Gastroesophageal sphincter (tissue), 4 donors: ENCODE measurements at regions not wholly inside any gene's neighbourhood (a gene's known extent, or its start where the extent isn't known, plus 50 kb on each side); places are given as distances from the start of the nearest gene placed in this dataset.

Source experiments
- ATAC-seq: fragments of 150-250 bp; one replicate; pipeline ENCODE4 v1.9.1; 2016; ENCODE audit warnings: mild to moderate bottlenecking, moderate library complexity
- H3K27ac ChIP-seq, 4 donors: fragments of 200-600 bp; sonication (generic) in 3 of 4; 1 replicate in 3 of 4; 2 replicates in 1 of 4; pipeline ENCODE4 v1.5.1; 2016 to 2019
- H3K27me3 ChIP-seq: fragments of 200-600 bp; sonication (generic); one replicate; pipeline ENCODE4 v1.5.1; 2019
- H3K36me3 ChIP-seq, 2 donors: fragments of 200-600 bp; sonication (generic); one replicate each; pipeline ENCODE4 v1.5.1; 2019; ENCODE audit warnings: control low read depth in 1 of 2
- H3K4me1 ChIP-seq, 3 donors: fragments of 200-600 bp; sonication (generic); 1 replicate in 2 of 3; 2 replicates in 1 of 3; pipeline ENCODE4 v1.5.1; 2016 to 2019; ENCODE audit warnings: control low read depth in 2 of 3
- H3K4me3 ChIP-seq, 2 donors: fragments of 200-600 bp; sonication (generic); one replicate each; pipeline ENCODE4 v1.5.1; 2019; ENCODE audit warnings: mild to moderate bottlenecking in 1 of 2, moderate library complexity in 1 of 2
- H3K9me3 ChIP-seq, 3 donors: fragments of 200-600 bp; sonication (generic); one replicate each; pipeline ENCODE4 v1.5.1; 2017 to 2019; ENCODE audit warnings: control low read depth in 2 of 3
- CTCF ChIP-seq, 4 experiments: fragments of 200-600 bp in 2 of 4; fragments of 450-650 bp in 2 of 4; sonication (generic) in 1 of 4; IDR thresholded peaks; one replicate each; pipeline ENCODE4 v1.5.1; 2017 to 2019; ENCODE audit warnings: antibody characterized with exemption in 4 of 4, mild to moderate bottlenecking in 2 of 4, moderate library complexity in 2 of 4
- EP300 ChIP-seq: sonication (generic); formaldehyde crosslinking; IDR thresholded peaks from one replicate; pipeline ENCODE4 v1.6.1; 2017; ENCODE audit warnings: antibody characterized with exemption, mild to moderate bottlenecking
- POLR2A ChIP-seq, 2 donors: fragments of 450-650 bp; IDR thresholded peaks; one replicate each; pipeline ENCODE4 v1.6.1; 2017; ENCODE audit warnings: antibody characterized with exemption in 2 of 2, mild to moderate bottlenecking in 2 of 2, moderate library complexity in 1 of 2
- POLR2AphosphoS5 ChIP-seq: sonication (generic); formaldehyde crosslinking; IDR thresholded peaks from one replicate; pipeline ENCODE4 v1.6.1; 2017; ENCODE audit warnings: antibody characterized with exemption
- WGBS, 2 donors: methylation state at CpG; one replicate each; pipeline ENCODE4 v1.1.5; 2018; ENCODE audit warnings: low coverage in 1 of 2; 5-methylcytosine and 5-hydroxymethylcytosine counted together

GRCh38 chr12:24233519-24234246 is 284.2 kb upstream of the SOX5 start:
- no peak overlapping the region for H3K4me3 ChIP-seq
- 63 to 72% methylated on average over 7 of the region's 7 CpGs for WGBS, 2 donors
- ATAC-seq = no peak
- no peaks in the 10 kb centered on the region for H3K36me3 ChIP-seq
- H3K27me3 ChIP-seq = no peaks in the 10 kb centered on the region
- TF ChIP-seq EP300 (no peak), CTCF (IDR thresholded peaks at IDR 0.05) (no peak), POLR2AphosphoS5 (no peak), POLR2A (IDR thresholded peaks at IDR 0.05) (no peak)
- no peaks in the 10 kb centered on the region for H3K4me1 ChIP-seq
- no peak overlapping the region for H3K27ac ChIP-seq
- no peaks in the 10 kb centered on the region for H3K9me3 ChIP-seq

- Histone ChIP-seq H3K4me1 (no peaks in the 10 kb centered on the region), H3K27ac (no peak overlapping the region), H3K9me3 (no peaks in the 10 kb centered on the region), H3K27me3 (no peaks in the 10 kb centered on the region), H3K4me3 (no peak overlapping the region), H3K36me3 (no peaks in the 10 kb centered on the region)
- WGBS, 2 donors = 100% methylated on average over 2 of the region's 2 CpGs
- no peak for ATAC-seq
- TF ChIP-seq CTCF (IDR thresholded peaks at IDR 0.05) = no peak
- TF ChIP-seq POLR2A (IDR thresholded peaks at IDR 0.05) = no peak
- TF ChIP-seq EP300 = no peak
- no peak for TF ChIP-seq POLR2AphosphoS5
These were observed 283.1 kb upstream of the SOX5 start for GRCh38 chr12:24232531-24232930.

DNA sequence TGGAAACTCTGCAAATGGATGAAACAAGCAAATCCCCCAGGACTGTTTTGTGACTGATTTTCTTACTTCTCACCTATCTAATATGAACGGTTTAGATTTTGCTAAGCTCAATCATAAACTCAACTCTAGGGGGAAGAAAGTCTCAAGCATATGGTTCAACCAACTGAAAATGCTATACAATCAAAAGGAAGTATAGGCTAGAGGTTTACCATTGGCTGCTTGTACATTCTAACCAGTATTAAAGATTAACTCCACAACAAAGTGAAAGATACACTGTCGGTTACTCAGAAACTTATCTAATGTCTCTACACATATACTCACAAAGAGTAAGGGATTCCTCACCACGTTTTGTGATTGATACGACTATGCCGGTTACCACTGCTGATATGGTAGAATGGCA is 281.8 kb upstream of the SOX5 start:
- TF ChIP-seq EP300 = no peak
- TF ChIP-seq POLR2AphosphoS5 = no peak
- no peak for TF ChIP-seq CTCF (IDR thresholded peaks at IDR 0.05)
- no peak for TF ChIP-seq POLR2A (IDR thresholded peaks at IDR 0.05)
- no peak overlapping the region for H3K27ac ChIP-seq
- H3K4me3 ChIP-seq = no peak overlapping the region
- 88 to 92% methylated on average over 4 to 5 of the region's 5 CpGs for WGBS, 2 donors
- H3K9me3 ChIP-seq = no peaks in the 10 kb centered on the region
- H3K27me3 ChIP-seq = no peaks in the 10 kb centered on the region
- no peak for ATAC-seq
- no peaks in the 10 kb centered on the region for H3K36me3 ChIP-seq
- H3K4me1 ChIP-seq = no peaks in the 10 kb centered on the region

DNA sequence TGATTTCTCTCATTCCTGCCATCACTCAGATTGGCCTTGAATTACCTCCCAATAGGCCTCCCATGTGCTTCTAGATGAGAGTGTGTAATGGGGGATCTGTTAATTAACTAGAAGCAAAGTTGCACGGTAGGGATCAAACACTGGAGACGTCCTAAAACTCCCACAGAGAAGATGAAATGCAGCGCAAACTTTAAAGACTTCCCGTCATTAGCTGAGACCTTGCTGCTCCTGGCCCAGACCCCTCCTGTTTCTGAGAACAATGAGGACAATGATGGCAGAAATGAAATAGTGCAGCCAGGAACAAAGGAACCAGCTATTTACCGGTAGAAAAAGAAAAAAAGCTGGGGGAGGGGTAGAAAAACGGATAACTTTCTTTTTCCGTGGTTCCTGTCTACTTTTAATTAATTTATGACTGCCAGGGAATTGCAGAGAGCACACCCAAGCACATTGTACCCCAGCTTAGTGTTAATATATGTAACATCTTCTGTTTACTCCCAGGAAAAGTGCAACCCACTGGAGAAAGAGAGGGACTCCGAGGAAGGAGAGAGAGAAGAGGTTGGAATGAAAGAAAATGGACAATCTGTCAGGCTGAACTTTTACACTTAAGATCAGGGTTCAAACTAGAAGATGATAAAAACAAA is 280.7 kb upstream of the SOX5 start:
- no peaks in the 10 kb centered on the region for H3K36me3 ChIP-seq
- no peak for ATAC-seq
- H3K4me3 ChIP-seq = no peak overlapping the region
- H3K27ac ChIP-seq = no peak overlapping the region
- no peaks in the 10 kb centered on the region for H3K27me3 ChIP-seq
- 66 to 69% methylated on average over 4 to 6 of the region's 8 CpGs for WGBS, 2 donors
- no peaks in the 10 kb centered on the region for H3K9me3 ChIP-seq
- H3K4me1 ChIP-seq = no peaks in the 10 kb centered on the region
- TF ChIP-seq EP300 = no peak
- TF ChIP-seq POLR2AphosphoS5 = no peak
- no peak for TF ChIP-seq POLR2A (IDR thresholded peaks at IDR 0.05)
- TF ChIP-seq CTCF (IDR thresholded peaks at IDR 0.05) = no peak
